Choroid plexus epithelial cell (primary cell): ENCODE measurements at regions not wholly inside any gene's neighbourhood (a gene's known extent, or its start where the extent isn't known, plus 50 kb on each side); places are given as distances from the start of the nearest gene placed in this dataset.
A peak's percentile ranks its signal among the peaks of the same experiment; 100 is the strongest.
"Not testable (repeated sequence)": the region's sequence is repeated elsewhere in the genome, so short reads cannot be mapped to it uniquely, and the experiment has no call there.

Experiments used
- DNase-seq: peaks from one replicate; pipeline ENCODE4 v3.0.0-alpha.2; 2010; ENCODE audit warnings: low read depth
- H3K4me3 ChIP-seq: 2 replicates; pipeline ENCODE4 v1.5.1; 2011; ENCODE audit warnings: low read depth, mild to moderate bottlenecking, control low read depth, low read length, moderate library complexity
- CTCF ChIP-seq: conservative IDR thresholded peaks from 2 replicates; pipeline ENCODE4 v1.5.1; 2011; ENCODE audit warnings: low read depth, mild to moderate bottlenecking, control low read depth, inconsistent platforms, low read length, moderate library complexity

- no peak for TF ChIP-seq CTCF
- no peak for DNase-seq
- no peak overlapping the region for H3K4me3 ChIP-seq
Measured at GRCh38 chrX:30067677-30068076, 147.7 kb upstream of the MAGEB2 start.

- DNase-seq = no peak
- H3K4me3 ChIP-seq = no peak overlapping the region
- no peak for TF ChIP-seq CTCF
Measured at GRCh38 chrX:30085571-30085970, 129.8 kb upstream of the MAGEB2 start.

GRCh38 chrX:30111431-30111830, 103.9 kb upstream of the MAGEB2 start:
- no peak for TF ChIP-seq CTCF
- DNase-seq = no peak
- no peak overlapping the region for H3K4me3 ChIP-seq

GRCh38 chrX:30141966-30142365, 73.4 kb upstream of the MAGEB2 start:
- DNase-seq = peak; percentile 74
- H3K4me3 ChIP-seq = no peak overlapping the region
- TF ChIP-seq CTCF = peak; percentile 54

GRCh38 chrX:30144221-30144620, 71.1 kb upstream of the MAGEB2 start:
- no peak for TF ChIP-seq CTCF
- no peak overlapping the region for H3K4me3 ChIP-seq
- no peak for DNase-seq

GRCh38 chrX:30144971-30145731, 70.2 kb upstream of the MAGEB2 start:
- TF ChIP-seq CTCF = no peak
- H3K4me3 ChIP-seq = no peak overlapping the region
- no peak for DNase-seq

- H3K4me3 ChIP-seq = no peak overlapping the region
- TF ChIP-seq CTCF = no peak
- DNase-seq = no peak
Measured at GRCh38 chrX:30147996-30148643, 67.2 kb upstream of the MAGEB2 start.

- H3K4me3 ChIP-seq, DNase-seq: not testable (repeated sequence)
Measured at GRCh38 chrX:30149206-30149605, 66.2 kb upstream of the MAGEB2 start.
